OCI-LY1 (cell line): ENCODE measurements at regions not wholly inside any gene's neighbourhood (a gene's known extent, or its start where the extent isn't known, plus 50 kb on each side); places are given as distances from the start of the nearest gene placed in this dataset.

Experiments
- CTCF ChIP-seq: fragments of 200-600 bp; sonication (generic), shearing (Covaris generic); IDR thresholded peaks from 2 replicates; pipeline ENCODE4 v1.5.1; 2017; ENCODE audit warnings: mild to moderate bottlenecking, antibody characterized with exemption, low read length, moderate library complexity, mixed read lengths
- EZH2 ChIP-seq: fragments of 200-600 bp; sonication (generic), shearing (Covaris generic); IDR thresholded peaks from 2 replicates; pipeline ENCODE4 v1.8.0; 2017; ENCODE audit warnings: borderline replicate concordance, mixed run types, mild to moderate bottlenecking, antibody characterized with exemption, low read length, moderate library complexity, mixed read lengths

GRCh38 chr3:102301155-102301880, 133.5 kb upstream of the ZPLD1 start:
- TF ChIP-seq CTCF (no peak), EZH2 (no peak)
